GM12878 (cell line): ENCODE measurements at regions not wholly inside any gene's neighbourhood (a gene's known extent, or its start where the extent isn't known, plus 50 kb on each side); places are given as distances from the start of the nearest gene placed in this dataset.

ENCODE experiments used
- ATAC-seq: fragments of 200-7000 bp; cut with Tn5 transposase; 3 replicates; pipeline ENCODE4 v1.9.1; 2020; ENCODE audit warnings: mild to moderate bottlenecking, moderate library complexity
- BruUV-seq: library from RNA; stranded (reverse); fragments of 400-500 nt; replicated peaks from 2 replicates; lab custom pipeline; 2021; lab: Mats Ljungman, UMichigan
- CTCF ChIA-PET: fragments of 300-600 bp; sonication (Branson Sonifier 250); formaldehyde crosslinking; extraction: SDS; loops from one replicate; lab custom pipeline; 2021; ENCODE audit warnings: inconsistent platforms; lab: Yijun Ruan, JAX
- POLR2A ChIA-PET: fragments of 350-600 bp; formaldehyde crosslinking; extraction: SDS; loops from one replicate; lab custom pipeline; 2021; ENCODE audit warnings: inconsistent platforms; lab: Charles Lee
- RAD21 ChIA-PET: fragments of 300-600 bp; sonication (Branson Sonifier 250); formaldehyde crosslinking; loops from one replicate; lab custom pipeline; 2023; ENCODE audit warnings: antibody characterized with exemption; ENCODE audit not compliant: unreplicated experiment; lab: Charles Lee
- SMC1A ChIA-PET: fragments of 300-600 bp; sonication (Branson Sonifier 250); formaldehyde crosslinking; loops from one replicate; lab custom pipeline; 2023; ENCODE audit not compliant: unreplicated experiment, uncharacterized antibody; lab: Charles Lee
- DNase-seq: peaks from one replicate; pipeline ENCODE4 v3.0.0-alpha.2; 2011; ENCODE audit warnings: low read depth, low spot score
- FAIRE-seq: peaks from 3 replicates; lab custom pipeline; 2011; peaks lifted over from hg19 to GRCh38; lab: Jason Lieb, UNC
- H2AFZ ChIP-seq: 2 replicates; pipeline ENCODE4 v1.6.0; 2011; ENCODE audit warnings: low read depth, low read length, control low read depth; ENCODE audit not compliant: control insufficient read depth
- H3K27ac ChIP-seq: 2 replicates; pipeline ENCODE4 v1.5.1; 2011; ENCODE audit warnings: control low read depth; ENCODE audit not compliant: control insufficient read depth, insufficient read depth
- H3K27me3 ChIP-seq, 2 experiments: replicated peaks in 1 of 2; 2 replicates each; pipeline versions ENCODE4 v1.6.0 to v1.6.1; 2011; ENCODE audit warnings: low read length in 1 of 2; ENCODE audit not compliant: control insufficient read depth in 2 of 2, insufficient read depth in 2 of 2
- H3K36me3 ChIP-seq, 2 experiments: 2 replicates each; pipeline ENCODE4 v1.5.1; 2011; ENCODE audit warnings: low read length in 1 of 2; ENCODE audit not compliant: control insufficient read depth in 2 of 2, insufficient read depth in 2 of 2
- H3K4me1 ChIP-seq: 2 replicates; pipeline ENCODE4 v1.6.1; 2011; ENCODE audit warnings: mild to moderate bottlenecking, low read length, moderate library complexity, mixed read lengths; ENCODE audit not compliant: control insufficient read depth, insufficient read depth
- H3K4me2 ChIP-seq: 2 replicates; pipeline ENCODE4 v1.6.0; 2011; ENCODE audit warnings: control low read depth; ENCODE audit not compliant: control insufficient read depth, insufficient read depth
- H3K4me3 ChIP-seq: fragments of 200-600 bp; sonication (generic); 2 replicates; pipeline ENCODE4 v1.5.1; 2016
- H3K79me2 ChIP-seq: 2 replicates; pipeline ENCODE4 v1.6.0; 2011; ENCODE audit warnings: low read length; ENCODE audit not compliant: control insufficient read depth, insufficient read depth
- H3K9ac ChIP-seq: 2 replicates; pipeline ENCODE4 v1.8.0; 2011; ENCODE audit warnings: low read length, control low read depth, mixed read lengths; ENCODE audit not compliant: control insufficient read depth, insufficient read depth
- H3K9me3 ChIP-seq: replicated peaks from 3 replicates; pipeline ENCODE4 v1.5.1; 2011; ENCODE audit warnings: mild to moderate bottlenecking, low read length; ENCODE audit not compliant: control insufficient read depth, insufficient read depth
- H4K20me1 ChIP-seq: 2 replicates; pipeline ENCODE4 v1.6.0; 2011; ENCODE audit not compliant: control insufficient read depth, insufficient read depth
- ASH2L ChIP-seq: fragments of 300-600, 200-600 bp; sonication (generic); IDR thresholded peaks from 2 replicates; pipeline ENCODE4 v1.6.1; 2017; ENCODE audit warnings: low read depth, mild to moderate bottlenecking, borderline replicate concordance
- BACH1 ChIP-seq: fragments of 450-650 bp; IDR thresholded peaks from 2 replicates; pipeline ENCODE4 v1.6.1; 2017; ENCODE audit warnings: mild to moderate bottlenecking, borderline replicate concordance
- CUX1 ChIP-seq: IDR thresholded peaks from 2 replicates; pipeline ENCODE4 v1.6.1; 2012; ENCODE audit warnings: improper control_type of control experiment, low read depth, low read length; ENCODE audit not compliant: insufficient replicate concordance
- NR2C1 ChIP-seq: fragments of 450-650 bp; IDR thresholded peaks from 2 replicates; pipeline ENCODE4 v1.6.1; 2017; ENCODE audit warnings: antibody characterized with exemption, mild to moderate bottlenecking, moderate library complexity
- in situ Hi-C: fragments of 300-500 bp; cut with MboI; formaldehyde crosslinking; loops from 9 replicates; pipeline ENCODE4 v1.14.3; 2018; ENCODE audit warnings: mixed read lengths
- intact Hi-C: fragments of 100-400 bp; cut with micrococcal nuclease; formaldehyde crosslinking; loops from one replicate; pipeline ENCODE4 v1.14.2; 2022; ENCODE audit not compliant: unreplicated experiment
- TF ChIP-seq, protein P1 (sequence below): IDR thresholded peaks from 2 replicates; pipeline ENCODE4 v1.6.1; 2012; ENCODE audit warnings: low read depth, low read length, improper control_type of control experiment

- TF ChIP-seq, protein P1, sequence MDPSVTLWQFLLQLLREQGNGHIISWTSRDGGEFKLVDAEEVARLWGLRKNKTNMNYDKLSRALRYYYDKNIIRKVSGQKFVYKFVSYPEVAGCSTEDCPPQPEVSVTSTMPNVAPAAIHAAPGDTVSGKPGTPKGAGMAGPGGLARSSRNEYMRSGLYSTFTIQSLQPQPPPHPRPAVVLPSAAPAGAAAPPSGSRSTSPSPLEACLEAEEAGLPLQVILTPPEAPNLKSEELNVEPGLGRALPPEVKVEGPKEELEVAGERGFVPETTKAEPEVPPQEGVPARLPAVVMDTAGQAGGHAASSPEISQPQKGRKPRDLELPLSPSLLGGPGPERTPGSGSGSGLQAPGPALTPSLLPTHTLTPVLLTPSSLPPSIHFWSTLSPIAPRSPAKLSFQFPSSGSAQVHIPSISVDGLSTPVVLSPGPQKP, result no peak
- no peak for TF ChIP-seq NR2C1
Observed at GRCh38 chr3:81931265-81932251, 170.1 kb upstream of the GBE1 start (continued).

DNA sequence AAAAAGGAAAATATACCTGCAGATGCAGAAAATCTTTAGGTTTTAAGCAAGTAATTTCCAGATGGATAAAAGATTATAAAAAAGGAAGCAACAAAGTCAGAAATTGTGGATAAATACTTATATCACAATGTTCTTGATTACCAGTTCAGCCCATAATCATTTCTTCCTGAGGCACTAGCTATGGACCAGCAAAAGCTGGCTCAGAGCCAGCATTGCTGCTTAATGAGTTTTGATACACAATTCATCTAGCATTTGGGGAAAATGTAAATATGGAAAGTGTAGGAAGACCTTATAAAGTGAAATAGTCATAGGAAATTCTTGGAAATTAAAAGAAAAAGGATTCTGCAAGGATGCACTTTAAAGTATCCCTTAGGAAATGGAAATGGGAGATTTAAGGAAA lies 168.3 kb upstream of the GBE1 start:
- in situ Hi-C loops (no loop called here), intact Hi-C loops (no loop called here)
- Histone ChIP-seq H3K4me3 (no peak overlapping the region), H2AFZ (no peak overlapping the region), H3K9me3 (no peaks in the 10 kb centered on the region), H3K27me3 (no peaks in the 10 kb centered on the region), H3K27ac (no peak overlapping the region), H3K36me3 (no peaks in the 10 kb centered on the region), H3K9ac (no peak overlapping the region), H3K4me1 (no peaks in the 10 kb centered on the region), H3K79me2 (no peaks in the 10 kb centered on the region), H4K20me1 (no peaks in the 10 kb centered on the region), H3K4me2 (no peak overlapping the region)
- no peak for DNase-seq
- no peak for FAIRE-seq
- SMC1A ChIA-PET, result interaction anchor here (1.2 to 3.3 kb wide), 2 partner anchors 8 to 262 kb away, joined by 3 to 11 read pairs; no protein-coding TSS in a partner anchor
- CTCF ChIA-PET, result interaction anchor here (2.9 kb wide), 1 partner anchor 20 kb away, joined by 12 read pairs; no protein-coding TSS in a partner anchor
- no TSS peak for BruUV-seq
- POLR2A ChIA-PET, result no interaction called here
- RAD21 ChIA-PET, result no interaction called here
- TF ChIP-seq CUX1 (no peak), BACH1 (no peak), ASH2L (no peak)
- no peak for ATAC-seq
